Forelimb muscle (tissue), 1 donor: ENCODE measurements at regions not wholly inside any gene's neighbourhood (a gene's known extent, or its start where the extent isn't known, plus 50 kb on each side); places are given as distances from the start of the nearest gene placed in this dataset.
"Not testable (repeated sequence)": the region's sequence is repeated elsewhere in the genome, so short reads cannot be mapped to it uniquely, and the experiment has no call there.

Experiments used
- DNase-seq: peaks from one replicate; pipeline ENCODE4 v3.0.0-alpha.2; 2013; ENCODE audit warnings: low read depth

GRCh38 chr10:125404902-125405301 is 244.5 kb upstream of the CTBP2 start:
- not testable (repeated sequence) for DNase-seq

- DNase-seq, result no peak
Observed at GRCh38 chr10:125401462-125401861, 241.1 kb upstream of the CTBP2 start.

- DNase-seq, result no peak
Observed at GRCh38 chr10:125399289-125399688, 238.9 kb upstream of the CTBP2 start.

- DNase-seq, result no peak
Observed at GRCh38 chr10:125398270-125398669, 237.9 kb upstream of the CTBP2 start.

GRCh38 chr10:125397608-125398007 is 237.2 kb upstream of the CTBP2 start:
- DNase-seq, result no peak

- DNase-seq, result no peak
Observed at GRCh38 chr10:125396676-125397075, 236.3 kb upstream of the CTBP2 start.

- DNase-seq, result no peak
Observed at GRCh38 chr10:125392609-125393008, 232.2 kb upstream of the CTBP2 start.

GRCh38 chr10:125392154-125392553 is 231.8 kb upstream of the CTBP2 start:
- DNase-seq, result no peak

- no peak for DNase-seq
Observed at GRCh38 chr10:125389648-125390047, 229.3 kb upstream of the CTBP2 start.

- DNase-seq, result no peak
Observed at GRCh38 chr10:125379592-125379991, 219.2 kb upstream of the CTBP2 start.

- DNase-seq, result no peak
Observed at GRCh38 chr10:125377368-125377767, 217.0 kb upstream of the CTBP2 start.

GRCh38 chr10:125375210-125375609 is 214.8 kb upstream of the CTBP2 start:
- DNase-seq, result no peak

GRCh38 chr10:125373546-125373945 is 213.2 kb upstream of the CTBP2 start:
- no peak for DNase-seq

- DNase-seq, result no peak
Observed at GRCh38 chr10:125370578-125370977, 210.2 kb upstream of the CTBP2 start.

- DNase-seq, result no peak
Observed at GRCh38 chr10:125369382-125370326, 209.3 kb upstream of the CTBP2 start.

GRCh38 chr10:125368146-125368545 is 207.8 kb upstream of the CTBP2 start:
- DNase-seq, result no peak

- DNase-seq, result no peak
Observed at GRCh38 chr10:125363791-125364190, 203.4 kb upstream of the CTBP2 start.

- DNase-seq, result no peak
Observed at GRCh38 chr10:125362950-125363349, 202.6 kb upstream of the CTBP2 start.

GRCh38 chr10:125359401-125359800 is 199.0 kb upstream of the CTBP2 start:
- DNase-seq, result no peak

- DNase-seq, result no peak
Observed at GRCh38 chr10:125355657-125356056, 195.3 kb upstream of the CTBP2 start.

GRCh38 chr10:125350519-125350918 is 190.2 kb upstream of the CTBP2 start:
- DNase-seq, result no peak

GRCh38 chr10:125348536-125348935 is 188.2 kb upstream of the CTBP2 start:
- no peak for DNase-seq

- DNase-seq, result no peak
Observed at GRCh38 chr10:125344573-125345171, 184.3 kb upstream of the CTBP2 start.
